Colonic mucosa (tissue), 4 donors: ENCODE measurements at regions not wholly inside any gene's neighbourhood (a gene's known extent, or its start where the extent isn't known, plus 50 kb on each side); places are given as distances from the start of the nearest gene placed in this dataset.

Experiments used
- DNase-seq: peaks from one replicate; pipeline ENCODE4 v3.0.0-alpha.2; 2020
- H3K27ac ChIP-seq: fragments of 200-600 bp; one replicate; pipeline ENCODE4 v1.8.0; 2021
- H3K27me3 ChIP-seq: fragments of 200-600 bp; one replicate; pipeline ENCODE4 v1.8.0; 2021
- H3K36me3 ChIP-seq: fragments of 200-600 bp; one replicate; pipeline ENCODE4 v1.8.0; 2021
- H3K4me1 ChIP-seq: fragments of 200-600 bp; one replicate; pipeline ENCODE4 v1.8.0; 2021; ENCODE audit warnings: mild to moderate bottlenecking
- H3K4me3 ChIP-seq: fragments of 200-600 bp; one replicate; pipeline ENCODE4 v1.8.0; 2021
- H3K9ac ChIP-seq, 2 donors: one replicate each; pipeline ENCODE4 v1.7.0; 2013; ENCODE audit warnings: control low read depth in 2 of 2, low read depth in 2 of 2, low read length in 2 of 2
- H3K9me3 ChIP-seq: fragments of 200-600 bp; one replicate; pipeline ENCODE4 v1.8.0; 2021
- CTCF ChIP-seq: fragments of 200-600 bp; IDR thresholded peaks from one replicate; pipeline ENCODE4 v1.8.0; 2022; ENCODE audit warnings: antibody characterized with exemption, mild to moderate bottlenecking
- intact Hi-C: fragments of 100-400 bp; cut with DNase I; formaldehyde crosslinking; loops from one replicate; pipeline ENCODE4 v1.14.1; 2022
- donor health status: healthy.
- donor health status: DM: no; HTN: no; CAD: no.
- donor health status: DM: no; HTN: no; CAD: no.

DNA sequence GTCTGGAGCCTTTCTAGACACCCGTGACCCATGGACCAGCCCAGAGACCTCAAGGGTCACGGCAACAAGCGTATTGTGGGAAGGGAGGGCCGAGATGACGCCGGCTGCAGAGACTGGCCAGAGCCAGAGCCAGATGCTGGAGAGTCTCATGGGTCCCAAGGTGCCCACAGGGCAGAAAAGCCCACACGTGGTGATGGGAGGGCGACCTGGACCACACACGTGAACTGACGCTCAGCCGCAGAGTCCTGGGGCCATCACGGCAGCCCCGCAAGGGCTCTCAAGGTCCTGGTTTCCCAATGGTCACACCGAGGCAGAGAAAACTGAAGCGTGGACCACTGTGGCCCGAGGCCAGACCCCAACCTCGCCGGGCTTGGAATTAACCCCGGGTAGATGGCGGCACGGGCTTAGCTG is 92.6 kb downstream of the YTHDF1 start:
- Histone ChIP-seq H3K9ac (no peak overlapping the region), H3K36me3 (no peaks in the 10 kb centered on the region), H3K4me1 (no peaks in the 10 kb centered on the region), H3K27ac (no peak overlapping the region), H3K4me3 (no peak overlapping the region), H3K9me3 (no peaks in the 10 kb centered on the region), H3K27me3 (no peaks in the 10 kb centered on the region)
- intact Hi-C loops, result no loop called here
- DNase-seq, result no peak
- no peak for TF ChIP-seq CTCF

GRCh38 chr20:63122626-63123025 is 93.3 kb downstream of the YTHDF1 start:
- H3K27me3 ChIP-seq, result no peaks in the 10 kb centered on the region
- H3K36me3 ChIP-seq, result no peaks in the 10 kb centered on the region
- no peaks in the 10 kb centered on the region for H3K9me3 ChIP-seq
- DNase-seq, result no peak
- no peak for TF ChIP-seq CTCF
- H3K4me3 ChIP-seq, result no peak overlapping the region
- H3K9ac ChIP-seq, result no peak overlapping the region
- no peaks in the 10 kb centered on the region for H3K4me1 ChIP-seq
- intact Hi-C loops, result no loop called here
- no peak overlapping the region for H3K27ac ChIP-seq

DNA sequence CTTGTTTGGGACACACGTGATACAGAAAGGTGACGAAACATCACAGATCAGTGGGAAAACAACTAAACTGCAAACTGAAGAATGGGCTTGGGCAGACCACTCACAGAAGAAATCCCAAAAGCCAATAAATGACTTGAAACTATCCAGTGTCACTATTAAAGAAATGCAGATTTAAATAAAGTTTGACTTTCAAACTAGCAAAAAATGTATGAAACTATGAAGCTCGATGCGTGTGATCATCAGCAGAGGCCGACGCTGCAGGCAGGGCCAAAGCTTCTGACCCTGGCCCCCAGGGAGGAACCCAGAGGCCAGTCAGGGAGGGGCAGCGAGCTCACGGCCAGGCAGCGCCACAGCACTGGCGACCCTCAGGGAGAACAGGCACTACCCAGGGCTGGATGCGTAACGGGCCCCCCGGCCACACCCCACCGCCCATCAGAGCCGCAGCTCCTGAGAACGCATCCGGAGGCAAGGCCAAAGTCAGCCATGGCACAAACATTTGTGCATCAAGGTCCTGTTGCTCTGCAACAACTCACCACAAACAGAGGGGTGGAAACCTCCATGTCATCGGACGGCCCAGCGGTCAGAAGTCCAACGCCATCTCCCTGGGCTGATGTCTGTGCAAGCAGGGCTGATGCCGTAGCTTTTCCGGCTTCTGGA is 94.1 kb downstream of the YTHDF1 start:
- no peaks in the 10 kb centered on the region for H3K9me3 ChIP-seq
- no peak overlapping the region for H3K9ac ChIP-seq
- no peak overlapping the region for H3K27ac ChIP-seq
- no peak for DNase-seq
- no peaks in the 10 kb centered on the region for H3K36me3 ChIP-seq
- no peak for TF ChIP-seq CTCF
- no peaks in the 10 kb centered on the region for H3K4me1 ChIP-seq
- H3K27me3 ChIP-seq, result no peaks in the 10 kb centered on the region
- intact Hi-C loops, result no loop called here
- no peak overlapping the region for H3K4me3 ChIP-seq

GRCh38 chr20:63121246-63121645 is 94.7 kb downstream of the YTHDF1 start:
- Histone ChIP-seq H3K4me3 (no peak overlapping the region), H3K27ac (no peak overlapping the region), H3K36me3 (no peaks in the 10 kb centered on the region), H3K9ac (no peak overlapping the region), H3K27me3 (no peaks in the 10 kb centered on the region), H3K9me3 (no peaks in the 10 kb centered on the region), H3K4me1 (no peaks in the 10 kb centered on the region)
- no peak for DNase-seq
- TF ChIP-seq CTCF, result no peak
- intact Hi-C loops, result no loop called here

DNA sequence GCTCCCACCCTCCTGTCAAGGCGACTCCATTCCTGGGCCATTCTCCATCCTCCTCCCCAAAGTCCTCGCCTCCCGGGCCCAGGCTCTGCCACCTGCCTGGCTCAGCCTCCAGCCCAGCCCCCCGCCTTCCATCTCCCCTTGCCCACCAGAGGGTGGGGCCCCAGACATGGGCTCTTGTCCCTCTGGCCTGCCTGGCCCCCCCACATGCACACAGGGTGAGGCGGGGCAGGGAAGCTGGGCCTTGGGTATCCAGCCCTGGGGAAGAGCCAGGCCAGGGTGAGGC is 95.2 kb downstream of the YTHDF1 start:
- no peaks in the 10 kb centered on the region for H3K36me3 ChIP-seq
- H3K27ac ChIP-seq, result no peak overlapping the region
- TF ChIP-seq CTCF, result no peak
- no peaks in the 10 kb centered on the region for H3K9me3 ChIP-seq
- DNase-seq, result no peak
- intact Hi-C loops, result no loop called here
- no peak overlapping the region for H3K4me3 ChIP-seq
- H3K9ac ChIP-seq, result no peak overlapping the region
- H3K27me3 ChIP-seq, result no peaks in the 10 kb centered on the region
- no peaks in the 10 kb centered on the region for H3K4me1 ChIP-seq
